ENCODE measurements at regions not wholly inside any gene's neighbourhood (a gene's known extent, or its start where the extent isn't known, plus 50 kb on each side); places are given as distances from the start of the nearest gene placed in this dataset.

GRCh38 chrX:3943965-3944364, 230.5 kb upstream of the PRKX start:
- Histone ChIP-seq H2AFZ (replicated peaks; ENCODE audit: low read length, poor library complexity) (no peak overlapping the region), H3K27ac (ENCODE audit: insufficient read depth, low read length) (no peak overlapping the region), H3K9ac (ENCODE audit: low read depth, low read length) (no peak overlapping the region), H3K14ac (replicated peaks; ENCODE audit: low read depth, low read length) (no peak overlapping the region), H4K5ac (ENCODE audit: low read depth, low read length) (no peak overlapping the region), H3K9me1 (ENCODE audit: insufficient read depth, low read length) (no peaks in the 10 kb centered on the region), H2AK9ac (replicated peaks; ENCODE audit: low read depth, low read length, poor library complexity) (no peak overlapping the region), H3K4me1 (ENCODE audit: control insufficient read depth, insufficient read depth, low read length) (no peaks in the 10 kb centered on the region), H2BK5ac (ENCODE audit: low read depth, low read length, poor library complexity, severe bottlenecking) (no peak overlapping the region), H2BK120ac (ENCODE audit: low read depth, low read length) (no peak overlapping the region), H3K79me1 (ENCODE audit: low read depth in 1 of 2, low read length in 2 of 2) (no peaks in the 10 kb centered on the region), H3K23ac (ENCODE audit: low read depth, low read length) (no peak overlapping the region), H4K91ac (ENCODE audit: insufficient read depth, low read depth, low read length) (no peak overlapping the region), H2BK20ac (ENCODE audit: low read depth, low read length) (no peak overlapping the region), H3K9me3 (ENCODE audit: control insufficient read depth, insufficient read depth, low read length) (no peaks in the 10 kb centered on the region), H3K4me2 (ENCODE audit: low read depth, low read length) (no peak overlapping the region), H2BK15ac (ENCODE audit: low read depth, low read length) (no peak overlapping the region), H3K27me3 (ENCODE audit: control insufficient read depth, insufficient read depth, low read length) (no peaks in the 10 kb centered on the region; the same call in 1 of the 2 replicates), H4K8ac (ENCODE audit: low read depth in 2 of 2, low read length in 2 of 2) (no peak overlapping the region), H3K4ac (ENCODE audit: low read depth, low read length) (no peak overlapping the region), H3K56ac (ENCODE audit: extremely low read depth, insufficient read depth, low read length) (no peak overlapping the region), H2AK5ac (ENCODE audit: low read depth, low read length) (no peak overlapping the region), H3K18ac (ENCODE audit: low read depth, low read length) (no peak overlapping the region), H3K36me3 (ENCODE audit: control insufficient read depth, insufficient read depth, low read length) (no peaks in the 10 kb centered on the region), H4K20me1 (ENCODE audit: insufficient read depth, low read length) (no peaks in the 10 kb centered on the region), H3K4me3 (ENCODE audit: insufficient read depth, low read depth, low read length) (no peak overlapping the region)
- ChIA-PET CTCF (no interaction called here), POLR2A (ENCODE audit: unreplicated experiment) (no interaction called here)
- 0% methylated on average over 1 of the region's 3 CpGs; no CpG with 5 or more reads in 1 of the 2 experiments for WGBS, 2 experiments (ENCODE audit: extremely low coverage in 2 of 2, insufficient read length in 1 of 2)
- TF ChIP-seq MXI1 (IDR thresholded peaks at IDR 0.05; ENCODE audit: borderline replicate concordance, low read depth, low read length), result no peak
- TF ChIP-seq NFE2L2 (IDR thresholded peaks at IDR 0.05; ENCODE audit: low read depth, low read length), result no peak
- TF ChIP-seq RCOR1 (IDR thresholded peaks at IDR 0.05; ENCODE audit: insufficient replicate concordance, low read length), result no peak
- no peak for TF ChIP-seq POLR2A (IDR thresholded peaks at IDR 0.05; ENCODE audit: low read depth, low read length)
- TF ChIP-seq RAD21 (IDR thresholded peaks at IDR 0.05; ENCODE audit: low read length), result no peak
- no peak for TF ChIP-seq BHLHE40 (IDR thresholded peaks at IDR 0.05; ENCODE audit: low read depth, low read length)
- TF ChIP-seq RFX5 (IDR thresholded peaks at IDR 0.05; ENCODE audit: low read depth, low read length), result no peak
- no peak for TF ChIP-seq CEBPB (IDR thresholded peaks at IDR 0.05; ENCODE audit: low read depth, low read length)
- no peak for TF ChIP-seq FOS (IDR thresholded peaks at IDR 0.05; ENCODE audit: low read depth, low read length)
- TF ChIP-seq, protein P1, sequence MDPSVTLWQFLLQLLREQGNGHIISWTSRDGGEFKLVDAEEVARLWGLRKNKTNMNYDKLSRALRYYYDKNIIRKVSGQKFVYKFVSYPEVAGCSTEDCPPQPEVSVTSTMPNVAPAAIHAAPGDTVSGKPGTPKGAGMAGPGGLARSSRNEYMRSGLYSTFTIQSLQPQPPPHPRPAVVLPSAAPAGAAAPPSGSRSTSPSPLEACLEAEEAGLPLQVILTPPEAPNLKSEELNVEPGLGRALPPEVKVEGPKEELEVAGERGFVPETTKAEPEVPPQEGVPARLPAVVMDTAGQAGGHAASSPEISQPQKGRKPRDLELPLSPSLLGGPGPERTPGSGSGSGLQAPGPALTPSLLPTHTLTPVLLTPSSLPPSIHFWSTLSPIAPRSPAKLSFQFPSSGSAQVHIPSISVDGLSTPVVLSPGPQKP (IDR thresholded peaks at IDR 0.05; ENCODE audit: borderline replicate concordance, low read depth, low read length), result no peak
- no peak for TF ChIP-seq SMC3 (IDR thresholded peaks at IDR 0.05; ENCODE audit: low read depth, low read length)
- no peak for TF ChIP-seq CHD1 (IDR thresholded peaks at IDR 0.05; ENCODE audit: low read depth, low read length)
- no peak for TF ChIP-seq MAFK (IDR thresholded peaks at IDR 0.05; ENCODE audit: low read depth, low read length)
- no peak for TF ChIP-seq MAZ (IDR thresholded peaks at IDR 0.05; ENCODE audit: borderline replicate concordance, low read depth, low read length)
- TF ChIP-seq, protein P2, sequence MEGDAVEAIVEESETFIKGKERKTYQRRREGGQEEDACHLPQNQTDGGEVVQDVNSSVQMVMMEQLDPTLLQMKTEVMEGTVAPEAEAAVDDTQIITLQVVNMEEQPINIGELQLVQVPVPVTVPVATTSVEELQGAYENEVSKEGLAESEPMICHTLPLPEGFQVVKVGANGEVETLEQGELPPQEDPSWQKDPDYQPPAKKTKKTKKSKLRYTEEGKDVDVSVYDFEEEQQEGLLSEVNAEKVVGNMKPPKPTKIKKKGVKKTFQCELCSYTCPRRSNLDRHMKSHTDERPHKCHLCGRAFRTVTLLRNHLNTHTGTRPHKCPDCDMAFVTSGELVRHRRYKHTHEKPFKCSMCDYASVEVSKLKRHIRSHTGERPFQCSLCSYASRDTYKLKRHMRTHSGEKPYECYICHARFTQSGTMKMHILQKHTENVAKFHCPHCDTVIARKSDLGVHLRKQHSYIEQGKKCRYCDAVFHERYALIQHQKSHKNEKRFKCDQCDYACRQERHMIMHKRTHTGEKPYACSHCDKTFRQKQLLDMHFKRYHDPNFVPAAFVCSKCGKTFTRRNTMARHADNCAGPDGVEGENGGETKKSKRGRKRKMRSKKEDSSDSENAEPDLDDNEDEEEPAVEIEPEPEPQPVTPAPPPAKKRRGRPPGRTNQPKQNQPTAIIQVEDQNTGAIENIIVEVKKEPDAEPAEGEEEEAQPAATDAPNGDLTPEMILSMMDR (conservative IDR thresholded peaks at IDR 0.05; ENCODE audit: low read depth, low read length), result no peak
- TF ChIP-seq USF2 (IDR thresholded peaks at IDR 0.05; ENCODE audit: low read depth, low read length), result no peak
- intact Hi-C loops (cut with micrococcal nuclease), result no loop called here
- ATAC-seq (ENCODE audit: low read depth) (no peak), DNase-seq (no peak)
- dilution Hi-C loops (cut with HindIII; ENCODE audit: low sequenced_read_pairs, unreplicated experiment), result no loop called here
- no TSS peak for BruUV-seq (replicated peaks)
- in situ Hi-C loops (cut with MboI; ENCODE audit: low sequenced_read_pairs), result no loop called here

Measured in IMR-90 (cell line).